WTC11 (cell line): ENCODE measurements at regions not wholly inside any gene's neighbourhood (a gene's known extent, or its start where the extent isn't known, plus 50 kb on each side); places are given as distances from the start of the nearest gene placed in this dataset.

Experiments used
- ATAC-seq: fragments of 200-7000 bp; cut with Tn5 transposase; 2 replicates; pipeline ENCODE4 v1.10.0; 2021; ENCODE audit warnings: mild to moderate bottlenecking, moderate library complexity
- CTCF ChIA-PET: fragments of 300-600 bp; sonication (Branson Sonifier 250); formaldehyde crosslinking; loops from one replicate; lab custom pipeline; 2021; ENCODE audit warnings: antibody characterized with exemption; lab: Charles Lee
- POLR2A ChIA-PET: fragments of 350-600 bp; sonication (Branson Sonifier 250); formaldehyde crosslinking; loops from one replicate; lab custom pipeline; 2021; ENCODE audit warnings: antibody characterized with exemption; lab: Charles Lee
- DNase-seq: peaks from one replicate; pipeline ENCODE4 v3.0.0; 2021; ENCODE audit warnings: low spot score
- H3K27ac Mint-ChIP-seq: 2 replicates; pipeline ENCODE4 v1.8.0; 2021; ENCODE audit warnings: mixed read lengths
- H3K27me3 Mint-ChIP-seq: 2 replicates; pipeline ENCODE4 v1.8.0; 2021; ENCODE audit warnings: low read depth, mild to moderate bottlenecking, moderate library complexity, mixed read lengths
- H3K36me3 Mint-ChIP-seq: 2 replicates; pipeline ENCODE4 v1.8.0; 2021; ENCODE audit warnings: mixed read lengths
- H3K4me1 Mint-ChIP-seq: 2 replicates; pipeline ENCODE4 v1.8.0; 2022; ENCODE audit warnings: mixed read lengths
- H3K4me3 Mint-ChIP-seq: 2 replicates; pipeline ENCODE4 v1.8.0; 2021; ENCODE audit warnings: mild to moderate bottlenecking, moderate library complexity, mixed read lengths
- H3K9me3 Mint-ChIP-seq: 2 replicates; pipeline ENCODE4 v1.8.0; 2021; ENCODE audit warnings: mixed read lengths
- CBFB ChIP-seq: sonication (generic); formaldehyde crosslinking; IDR thresholded peaks from 2 replicates; pipeline ENCODE4 v1.8.1; 2022; ENCODE audit warnings: mild to moderate bottlenecking, low read depth, missing genetic modification reagents
- ELF4 ChIP-seq: sonication (generic); formaldehyde crosslinking; IDR thresholded peaks from 2 replicates; pipeline ENCODE4 v1.8.1; 2022; ENCODE audit warnings: low read depth, mild to moderate bottlenecking, moderate library complexity, missing genetic modification reagents
- FOXP1 ChIP-seq: sonication (generic); formaldehyde crosslinking; IDR thresholded peaks from 2 replicates; pipeline ENCODE4 v1.8.0; 2022; ENCODE audit warnings: missing genetic modification reagents, mild to moderate bottlenecking, moderate library complexity, borderline replicate concordance
- JAZF1 ChIP-seq: fragments of 250-450 bp; sonication (Bioruptor Pico); IDR thresholded peaks from 2 replicates; pipeline ENCODE4 v1.9.0; 2021; ENCODE audit warnings: moderate library complexity, mild to moderate bottlenecking, inconsistent platforms
- MAX ChIP-seq: sonication (generic); formaldehyde crosslinking; IDR thresholded peaks from 2 replicates; pipeline ENCODE4 v1.8.0; 2022; ENCODE audit warnings: mild to moderate bottlenecking, missing genetic modification reagents
- MXD4 ChIP-seq: fragments of 250-450 bp; sonication (Bioruptor Pico); IDR thresholded peaks from 2 replicates; pipeline ENCODE4 v1.8.0; 2021; ENCODE audit warnings: mild to moderate bottlenecking, moderate library complexity, borderline replicate concordance
- NR2C2 ChIP-seq: sonication (generic); formaldehyde crosslinking; IDR thresholded peaks from 2 replicates; pipeline ENCODE4 v1.8.0; 2022; ENCODE audit warnings: mild to moderate bottlenecking, missing genetic modification reagents
- NR3C1 ChIP-seq: sonication (generic); formaldehyde crosslinking; conservative IDR thresholded peaks from 2 replicates; pipeline ENCODE4 v1.8.1; 2023; ENCODE audit warnings: low read depth, mild to moderate bottlenecking, missing genetic modification reagents
- RELA ChIP-seq: sonication (generic); formaldehyde crosslinking; IDR thresholded peaks from 2 replicates; pipeline ENCODE4 v1.8.1; 2022; ENCODE audit warnings: missing genetic modification reagents, mild to moderate bottlenecking, borderline replicate concordance
- RORB ChIP-seq: fragments of 250-450 bp; sonication (Bioruptor Pico); IDR thresholded peaks from 2 replicates; pipeline ENCODE4 v1.9.0; 2021; ENCODE audit warnings: mild to moderate bottlenecking
- SMAD3 ChIP-seq: sonication (generic); formaldehyde crosslinking; IDR thresholded peaks from 2 replicates; pipeline ENCODE4 v1.8.0; 2022; ENCODE audit warnings: missing genetic modification reagents, mild to moderate bottlenecking, borderline replicate concordance
- TP53 ChIP-seq: sonication (generic); formaldehyde crosslinking; IDR thresholded peaks from 2 replicates; pipeline ENCODE4 v1.8.1; 2023; ENCODE audit warnings: mild to moderate bottlenecking, missing genetic modification reagents
- ZNF317 ChIP-seq: sonication (generic); formaldehyde crosslinking; IDR thresholded peaks from 2 replicates; pipeline ENCODE4 v1.8.1; 2023; ENCODE audit warnings: low read depth, mild to moderate bottlenecking, moderate library complexity, missing genetic modification reagents, borderline replicate concordance
- ZNF416 ChIP-seq: fragments of 250-450 bp; sonication (Bioruptor Pico); IDR thresholded peaks from 2 replicates; pipeline ENCODE4 v1.9.0; 2021; ENCODE audit warnings: mild to moderate bottlenecking, inconsistent platforms
- ZNF532 ChIP-seq: fragments of 250-450 bp; sonication (Bioruptor Pico); IDR thresholded peaks from 2 replicates; pipeline ENCODE4 v1.9.0; 2021; ENCODE audit warnings: mild to moderate bottlenecking, borderline replicate concordance
- ZSCAN18 ChIP-seq: fragments of 250-450 bp; sonication (Bioruptor Pico); IDR thresholded peaks from 2 replicates; pipeline ENCODE4 v2.1.2; 2022; ENCODE audit warnings: mild to moderate bottlenecking, moderate library complexity
- TF ChIP-seq, protein P1 (sequence below): sonication (generic); formaldehyde crosslinking; IDR thresholded peaks from 2 replicates; pipeline ENCODE4 v1.8.1; 2023; ENCODE audit warnings: mild to moderate bottlenecking, missing genetic modification reagents, moderate library complexity
- TF ChIP-seq, protein P2 (sequence below): sonication (generic); formaldehyde crosslinking; IDR thresholded peaks from 2 replicates; pipeline ENCODE4 v1.8.1; 2022; ENCODE audit warnings: low read depth, missing genetic modification reagents, borderline replicate concordance
- TF ChIP-seq, protein P3 (sequence below): sonication (generic); formaldehyde crosslinking; IDR thresholded peaks from 2 replicates; pipeline ENCODE4 v1.8.0; 2022; ENCODE audit warnings: mild to moderate bottlenecking, missing genetic modification reagents
- TF ChIP-seq, protein P4 (sequence below): sonication (generic); formaldehyde crosslinking; IDR thresholded peaks from 2 replicates; pipeline ENCODE4 v1.8.1; 2023; ENCODE audit warnings: mild to moderate bottlenecking, missing genetic modification reagents

DNA sequence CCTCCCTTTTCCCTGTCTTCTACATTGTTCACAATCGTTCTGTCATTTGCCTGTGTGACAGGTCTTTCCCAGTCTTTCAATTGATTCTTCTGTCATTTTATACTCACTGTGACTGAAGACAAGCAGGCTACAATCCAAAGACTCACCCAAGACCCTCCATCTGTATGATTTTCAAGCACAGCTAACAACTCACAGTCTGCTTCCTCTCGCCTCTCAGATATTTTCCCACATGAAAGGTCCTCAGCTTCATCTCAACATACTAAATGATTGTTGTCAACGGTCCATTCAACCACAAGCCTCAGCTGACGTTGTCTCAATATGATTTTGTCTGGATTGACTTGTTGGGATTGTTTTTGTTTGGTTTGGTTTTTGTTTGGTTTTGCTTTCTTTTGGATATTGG lies 346.5 kb downstream of the NFIB start:
- ChIA-PET CTCF (no interaction called here), POLR2A (no interaction called here)
- ATAC-seq (no peak), DNase-seq (no peak)
- TF ChIP-seq TP53 (CRISPR knock-in tag) (no peak), ZNF532 (CRISPR knock-in tag) (no peak), FOXP1 (CRISPR knock-in tag) (no peak)
- TF ChIP-seq, protein P1, sequence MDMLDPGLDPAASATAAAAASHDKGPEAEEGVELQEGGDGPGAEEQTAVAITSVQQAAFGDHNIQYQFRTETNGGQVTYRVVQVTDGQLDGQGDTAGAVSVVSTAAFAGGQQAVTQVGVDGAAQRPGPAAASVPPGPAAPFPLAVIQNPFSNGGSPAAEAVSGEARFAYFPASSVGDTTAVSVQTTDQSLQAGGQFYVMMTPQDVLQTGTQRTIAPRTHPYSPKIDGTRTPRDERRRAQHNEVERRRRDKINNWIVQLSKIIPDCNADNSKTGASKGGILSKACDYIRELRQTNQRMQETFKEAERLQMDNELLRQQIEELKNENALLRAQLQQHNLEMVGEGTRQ (CRISPR knock-in tag), result no peak
- Mint-ChIP-seq H3K4me3 (no peak overlapping the region), H3K4me1 (no peaks in the 10 kb centered on the region), H3K36me3 (no peaks in the 10 kb centered on the region), H3K27me3 (no peaks in the 10 kb centered on the region), H3K9me3 (no peaks in the 10 kb centered on the region), H3K27ac (no peak overlapping the region)

DNA sequence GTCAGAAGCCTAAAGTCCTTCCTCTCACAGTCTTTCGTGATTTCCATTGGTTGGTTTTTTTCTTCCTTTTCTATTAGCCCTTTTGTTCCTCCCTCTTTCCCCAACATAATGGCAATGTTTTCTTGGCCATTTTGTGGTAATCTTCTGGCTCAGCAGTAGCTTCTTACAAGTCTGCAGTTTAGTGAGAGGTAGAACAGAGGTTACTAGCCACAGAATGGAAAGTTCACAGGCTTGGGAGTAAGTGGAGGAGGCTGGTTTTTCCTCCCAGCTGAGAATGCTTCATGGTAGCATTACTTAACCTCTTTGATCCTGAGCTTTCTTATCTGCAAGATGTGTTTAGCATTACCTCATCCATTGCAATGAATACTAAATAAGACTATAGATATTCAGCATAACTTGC lies 346.9 kb downstream of the NFIB start:
- ATAC-seq (no peak), DNase-seq (no peak)
- Mint-ChIP-seq H3K9me3 (no peaks in the 10 kb centered on the region), H3K36me3 (no peaks in the 10 kb centered on the region), H3K4me1 (no peaks in the 10 kb centered on the region), H3K27ac (no peak overlapping the region), H3K27me3 (no peaks in the 10 kb centered on the region), H3K4me3 (no peak overlapping the region)
- ChIA-PET CTCF (interaction anchor here (1.1 kb wide), 1 partner anchor 387 kb away, joined by 3 read pairs; no protein-coding TSS in a partner anchor), POLR2A (interaction anchor here (0.5 kb wide), 1 partner anchor 43 kb away, joined by 3 read pairs; no protein-coding TSS in a partner anchor)
- TF ChIP-seq JAZF1 (CRISPR knock-in tag) (no peak), NR2C2 (CRISPR knock-in tag) (no peak), MXD4 (CRISPR knock-in tag) (no peak), ELF4 (no peak), MAX (CRISPR knock-in tag) (no peak), RORB (CRISPR knock-in tag) (no peak), NR3C1 (CRISPR knock-in tag) (no peak), RELA (no peak), ZSCAN18 (CRISPR knock-in tag) (no peak), SMAD3 (no peak), CBFB (CRISPR knock-in tag) (no peak), ZNF317 (CRISPR knock-in tag) (no peak), TP53 (CRISPR knock-in tag) (no peak), ZNF416 (CRISPR knock-in tag) (no peak)
- TF ChIP-seq, protein P2, sequence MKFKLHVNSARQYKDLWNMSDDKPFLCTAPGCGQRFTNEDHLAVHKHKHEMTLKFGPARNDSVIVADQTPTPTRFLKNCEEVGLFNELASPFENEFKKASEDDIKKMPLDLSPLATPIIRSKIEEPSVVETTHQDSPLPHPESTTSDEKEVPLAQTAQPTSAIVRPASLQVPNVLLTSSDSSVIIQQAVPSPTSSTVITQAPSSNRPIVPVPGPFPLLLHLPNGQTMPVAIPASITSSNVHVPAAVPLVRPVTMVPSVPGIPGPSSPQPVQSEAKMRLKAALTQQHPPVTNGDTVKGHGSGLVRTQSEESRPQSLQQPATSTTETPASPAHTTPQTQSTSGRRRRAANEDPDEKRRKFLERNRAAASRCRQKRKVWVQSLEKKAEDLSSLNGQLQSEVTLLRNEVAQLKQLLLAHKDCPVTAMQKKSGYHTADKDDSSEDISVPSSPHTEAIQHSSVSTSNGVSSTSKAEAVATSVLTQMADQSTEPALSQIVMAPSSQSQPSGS (CRISPR knock-in tag), result no peak
- TF ChIP-seq, protein P3, sequence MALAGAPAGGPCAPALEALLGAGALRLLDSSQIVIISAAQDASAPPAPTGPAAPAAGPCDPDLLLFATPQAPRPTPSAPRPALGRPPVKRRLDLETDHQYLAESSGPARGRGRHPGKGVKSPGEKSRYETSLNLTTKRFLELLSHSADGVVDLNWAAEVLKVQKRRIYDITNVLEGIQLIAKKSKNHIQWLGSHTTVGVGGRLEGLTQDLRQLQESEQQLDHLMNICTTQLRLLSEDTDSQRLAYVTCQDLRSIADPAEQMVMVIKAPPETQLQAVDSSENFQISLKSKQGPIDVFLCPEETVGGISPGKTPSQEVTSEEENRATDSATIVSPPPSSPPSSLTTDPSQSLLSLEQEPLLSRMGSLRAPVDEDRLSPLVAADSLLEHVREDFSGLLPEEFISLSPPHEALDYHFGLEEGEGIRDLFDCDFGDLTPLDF (CRISPR knock-in tag), result no peak
- TF ChIP-seq, protein P4, sequence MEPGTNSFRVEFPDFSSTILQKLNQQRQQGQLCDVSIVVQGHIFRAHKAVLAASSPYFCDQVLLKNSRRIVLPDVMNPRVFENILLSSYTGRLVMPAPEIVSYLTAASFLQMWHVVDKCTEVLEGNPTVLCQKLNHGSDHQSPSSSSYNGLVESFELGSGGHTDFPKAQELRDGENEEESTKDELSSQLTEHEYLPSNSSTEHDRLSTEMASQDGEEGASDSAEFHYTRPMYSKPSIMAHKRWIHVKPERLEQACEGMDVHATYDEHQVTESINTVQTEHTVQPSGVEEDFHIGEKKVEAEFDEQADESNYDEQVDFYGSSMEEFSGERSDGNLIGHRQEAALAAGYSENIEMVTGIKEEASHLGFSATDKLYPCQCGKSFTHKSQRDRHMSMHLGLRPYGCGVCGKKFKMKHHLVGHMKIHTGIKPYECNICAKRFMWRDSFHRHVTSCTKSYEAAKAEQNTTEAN, result no peak
